ENCODE measurements at regions not wholly inside any gene's neighbourhood (a gene's known extent, or its start where the extent isn't known, plus 50 kb on each side); places are given as distances from the start of the nearest gene placed in this dataset.

DNA sequence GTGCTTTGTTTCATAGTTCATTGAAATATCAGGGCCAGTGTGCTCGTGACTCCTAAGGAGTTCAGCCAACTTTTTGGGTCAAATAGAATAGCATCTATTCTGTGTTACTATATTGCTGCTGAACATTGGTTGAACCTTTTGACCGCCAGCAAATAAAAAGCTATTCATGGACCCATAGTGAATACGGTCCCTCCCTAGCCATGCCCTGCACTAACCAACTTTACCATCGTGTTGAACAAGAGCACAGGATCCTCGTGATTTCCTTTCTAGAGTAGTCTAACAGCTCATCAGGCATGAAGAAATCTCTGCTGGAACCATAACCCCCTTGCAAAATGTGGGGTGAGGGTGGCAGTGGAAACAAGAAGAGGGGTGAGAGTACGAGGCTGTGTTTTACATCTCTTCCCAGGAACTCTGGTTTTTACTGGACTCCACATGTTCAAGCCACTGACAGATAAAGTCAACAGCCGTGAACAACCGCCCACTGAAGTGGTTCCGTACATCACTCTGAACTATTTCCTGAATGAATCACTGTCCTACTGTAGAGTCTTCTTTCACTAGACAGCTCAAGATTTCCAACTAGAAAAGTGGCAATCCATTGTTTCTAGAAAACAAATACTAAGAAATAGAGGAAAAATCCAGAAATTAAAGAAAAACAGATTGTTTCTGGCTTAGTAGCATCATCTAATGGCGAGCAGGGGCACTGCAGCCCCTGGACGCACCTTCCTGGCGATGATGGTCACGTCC lies 70.1 kb upstream of the SPATA31E1 start:
- peak in 2 of 3 donors; percentile 16 to 33 for DNase-seq
- Histone ChIP-seq H3K9ac (ENCODE audit: insufficient read depth in 1 of 2, low read length in 2 of 2) (no peak overlapping the region), H3K27me3 (ENCODE audit: control insufficient read depth in 3 of 3, insufficient read depth in 3 of 3, low read length in 2 of 3) (no peaks in the 10 kb centered on the region), H3K4me3 (no peak overlapping the region), H3K27ac (ENCODE audit: low read depth in 1 of 2, low read length in 1 of 2) (no peak overlapping the region), H3K9me3 (ENCODE audit: control insufficient read depth in 4 of 4, insufficient read depth in 3 of 4, low read length in 3 of 4) (peaks cover 0 to 6% (median 2%) of the 10 kb centered on the region in 4 donors), H3K4me1 (ENCODE audit: control insufficient read depth in 5 of 5, insufficient read depth in 5 of 5, low read length in 5 of 5) (peaks cover 0 to 4% (median 0%) of the 10 kb centered on the region in 5 donors), H3K36me3 (ENCODE audit: control insufficient read depth in 4 of 4, insufficient read depth in 4 of 4, low read length in 4 of 4) (no peaks in the 10 kb centered on the region)
- WGBS, 2 donors: 34 to 48% methylated on average over 13 of the region's 13 CpGs
- TF ChIP-seq, protein P1, sequence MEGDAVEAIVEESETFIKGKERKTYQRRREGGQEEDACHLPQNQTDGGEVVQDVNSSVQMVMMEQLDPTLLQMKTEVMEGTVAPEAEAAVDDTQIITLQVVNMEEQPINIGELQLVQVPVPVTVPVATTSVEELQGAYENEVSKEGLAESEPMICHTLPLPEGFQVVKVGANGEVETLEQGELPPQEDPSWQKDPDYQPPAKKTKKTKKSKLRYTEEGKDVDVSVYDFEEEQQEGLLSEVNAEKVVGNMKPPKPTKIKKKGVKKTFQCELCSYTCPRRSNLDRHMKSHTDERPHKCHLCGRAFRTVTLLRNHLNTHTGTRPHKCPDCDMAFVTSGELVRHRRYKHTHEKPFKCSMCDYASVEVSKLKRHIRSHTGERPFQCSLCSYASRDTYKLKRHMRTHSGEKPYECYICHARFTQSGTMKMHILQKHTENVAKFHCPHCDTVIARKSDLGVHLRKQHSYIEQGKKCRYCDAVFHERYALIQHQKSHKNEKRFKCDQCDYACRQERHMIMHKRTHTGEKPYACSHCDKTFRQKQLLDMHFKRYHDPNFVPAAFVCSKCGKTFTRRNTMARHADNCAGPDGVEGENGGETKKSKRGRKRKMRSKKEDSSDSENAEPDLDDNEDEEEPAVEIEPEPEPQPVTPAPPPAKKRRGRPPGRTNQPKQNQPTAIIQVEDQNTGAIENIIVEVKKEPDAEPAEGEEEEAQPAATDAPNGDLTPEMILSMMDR (IDR thresholded peaks at IDR 0.05; ENCODE audit: control extremely low read depth, extremely low read depth): peak; percentile 48
- peak; percentile 70 for ATAC-seq (ENCODE audit: insufficient read depth, low FRiP score)

DNA sequence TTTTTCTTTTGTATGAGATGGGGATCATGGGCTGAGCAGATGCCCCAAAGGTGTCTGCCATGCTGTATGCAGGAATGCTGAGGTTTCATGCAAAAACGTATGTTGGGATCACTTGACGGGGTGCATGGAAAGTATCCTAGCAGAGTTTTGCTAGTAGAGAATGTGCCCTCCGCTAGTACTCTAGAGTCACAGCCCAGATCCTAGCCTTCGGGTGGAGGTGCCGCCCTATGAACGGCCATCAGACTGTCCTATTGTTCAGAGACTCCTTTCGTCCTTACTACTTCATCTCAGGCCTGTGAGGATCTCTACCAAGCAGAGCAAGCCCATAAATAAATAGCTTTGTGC lies 69.6 kb upstream of the SPATA31E1 start:
- no peaks in the 10 kb centered on the region for H3K36me3 ChIP-seq (ENCODE audit: control insufficient read depth in 4 of 4, insufficient read depth in 4 of 4, low read length in 4 of 4)
- peaks cover 0 to 4% (median 0%) of the 10 kb centered on the region in 5 donors for H3K4me1 ChIP-seq (ENCODE audit: control insufficient read depth in 5 of 5, insufficient read depth in 5 of 5, low read length in 5 of 5)
- TF ChIP-seq, protein P1 (IDR thresholded peaks at IDR 0.05; ENCODE audit: control extremely low read depth, extremely low read depth): no peak
- H3K27ac ChIP-seq (ENCODE audit: low read depth in 1 of 2, low read length in 1 of 2): no peak overlapping the region
- H3K27me3 ChIP-seq (ENCODE audit: control insufficient read depth in 3 of 3, insufficient read depth in 3 of 3, low read length in 2 of 3): no peaks in the 10 kb centered on the region
- WGBS, 2 donors: 73 to 76% methylated on average over 7 of the region's 7 CpGs
- ATAC-seq (ENCODE audit: insufficient read depth, low FRiP score) (no peak), DNase-seq (no peak)
- no peak overlapping the region for H3K9ac ChIP-seq (ENCODE audit: insufficient read depth in 1 of 2, low read length in 2 of 2)
- H3K4me3 ChIP-seq: no peak overlapping the region
- peaks cover 0 to 3% (median under 1%) of the 10 kb centered on the region in 4 donors for H3K9me3 ChIP-seq (ENCODE audit: control insufficient read depth in 4 of 4, insufficient read depth in 3 of 4, low read length in 3 of 4)

DNA sequence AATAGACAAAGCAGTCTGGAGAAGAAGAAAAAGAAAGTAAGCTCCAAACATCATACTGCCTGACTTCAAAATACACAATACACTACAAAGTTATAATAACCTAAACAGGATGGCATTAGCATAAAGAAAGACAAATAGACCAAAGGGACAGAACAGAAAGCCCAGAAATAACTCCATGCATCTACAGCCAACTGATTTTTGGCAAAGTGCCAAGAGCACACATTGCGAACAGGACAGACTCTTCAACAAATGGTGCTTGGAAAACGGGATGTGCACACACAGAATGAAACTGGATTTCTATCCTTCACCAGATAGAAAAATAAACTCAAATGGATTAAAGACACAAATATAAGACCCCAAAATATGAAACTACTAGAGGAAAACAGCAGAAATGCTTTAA lies 66.6 kb upstream of the SPATA31E1 start:
- TF ChIP-seq, protein P1 (IDR thresholded peaks at IDR 0.05; ENCODE audit: control extremely low read depth, extremely low read depth): no peak
- Histone ChIP-seq H3K27ac (ENCODE audit: low read depth in 1 of 2, low read length in 1 of 2) (no peak overlapping the region), H3K4me1 (ENCODE audit: control insufficient read depth in 5 of 5, insufficient read depth in 5 of 5, low read length in 5 of 5) (peaks cover 0 to 1% (median 0%) of the 10 kb centered on the region in 5 donors), H3K9ac (ENCODE audit: insufficient read depth in 1 of 2, low read length in 2 of 2) (no peak overlapping the region), H3K9me3 (ENCODE audit: control insufficient read depth in 4 of 4, insufficient read depth in 3 of 4, low read length in 3 of 4) (peaks cover 0 to 5% (median 0%) of the 10 kb centered on the region in 4 donors), H3K4me3 (no peak overlapping the region), H3K36me3 (ENCODE audit: control insufficient read depth in 4 of 4, insufficient read depth in 4 of 4, low read length in 4 of 4) (no peaks in the 10 kb centered on the region), H3K27me3 (ENCODE audit: control insufficient read depth in 3 of 3, insufficient read depth in 3 of 3, low read length in 2 of 3) (no peaks in the 10 kb centered on the region)
- ATAC-seq (ENCODE audit: insufficient read depth, low FRiP score) (no peak), DNase-seq (peak; percentile 51 to 83 (median 78))
- 18 to 19% methylated on average over 2 of the region's 2 CpGs for WGBS, 2 donors
